PC-9 (cell line): ENCODE measurements at regions not wholly inside any gene's neighbourhood (a gene's known extent, or its start where the extent isn't known, plus 50 kb on each side); places are given as distances from the start of the nearest gene placed in this dataset.

Source experiments
- BruUV-seq: library from RNA; stranded (reverse); fragments of 400-500 nt; replicated peaks from 2 replicates; lab custom pipeline; 2021; lab: Mats Ljungman, UMichigan
- CTCF ChIA-PET: fragments of 300-600 bp; sonication (Branson Sonifier 250); formaldehyde crosslinking; loops from one replicate; lab custom pipeline; 2022; ENCODE audit warnings: antibody characterized with exemption; lab: Charles Lee
- POLR2A ChIA-PET: fragments of 300-600 bp; sonication (Branson Sonifier 250); formaldehyde crosslinking; loops from one replicate; lab custom pipeline; 2022; ENCODE audit warnings: antibody characterized with exemption; ENCODE audit not compliant: unreplicated experiment; lab: Charles Lee
- DNase-seq, 2 experiments: peaks; one replicate each; pipeline versions ENCODE4 v3.0.0 to v3.0.0-alpha.2; 2015 to 2022; ENCODE audit warnings: mixed read lengths in 1 of 2
- H2AFZ ChIP-seq: fragments of 200-600 bp; sonication (generic); 2 replicates; pipeline ENCODE4 v1.8.1; 2017; ENCODE audit warnings: antibody characterized with exemption
- H3F3A ChIP-seq: fragments of 200-600 bp; sonication (generic); 2 replicates; pipeline ENCODE4 v1.8.1; 2017; ENCODE audit warnings: antibody characterized with exemption, mild to moderate bottlenecking, low read depth; ENCODE audit not compliant: insufficient read depth
- H3K27ac ChIP-seq: fragments of 200-600 bp; sonication (generic); 2 replicates; pipeline ENCODE4 v1.6.1; 2016; ENCODE audit warnings: mixed run types
- H3K27me3 ChIP-seq: fragments of 200-600 bp; sonication (generic); 2 replicates; pipeline ENCODE4 v1.6.1; 2016; ENCODE audit warnings: low read depth, mixed run types; ENCODE audit not compliant: insufficient read depth
- H3K36me3 ChIP-seq: fragments of 200-600 bp; sonication (generic); 2 replicates; pipeline ENCODE4 v1.6.1; 2016; ENCODE audit warnings: low read depth, mixed run types
- H3K4me1 ChIP-seq: fragments of 200-600 bp; sonication (generic); replicated peaks from 2 replicates; pipeline ENCODE4 v1.6.1; 2016; ENCODE audit warnings: mixed run types; ENCODE audit not compliant: insufficient read depth
- H3K4me2 ChIP-seq: fragments of 200-600 bp; sonication (generic); 2 replicates; pipeline ENCODE4 v1.6.1; 2017; ENCODE audit warnings: mixed run types
- H3K4me3 ChIP-seq: fragments of 200-600 bp; sonication (generic); 2 replicates; pipeline ENCODE4 v1.6.1; 2016; ENCODE audit warnings: mixed run types
- H3K79me2 ChIP-seq: fragments of 200-600 bp; sonication (generic); 2 replicates; pipeline ENCODE4 v1.6.1; 2017; ENCODE audit warnings: low read depth, mixed run types
- H3K9me2 ChIP-seq: fragments of 200-600 bp; sonication (generic); 2 replicates; pipeline ENCODE4 v1.8.1; 2017; ENCODE audit warnings: mild to moderate bottlenecking; ENCODE audit not compliant: insufficient read depth
- H3K9me3 ChIP-seq: fragments of 200-600 bp; sonication (generic); 2 replicates; pipeline ENCODE4 v1.8.1; 2016; ENCODE audit warnings: low read depth; ENCODE audit not compliant: insufficient read depth
- H4K20me1 ChIP-seq: fragments of 200-600 bp; sonication (generic); 2 replicates; pipeline ENCODE4 v1.8.1; 2017; ENCODE audit not compliant: insufficient read depth
- CTCF ChIP-seq: fragments of 200-600 bp; sonication (generic); conservative IDR thresholded peaks from 2 replicates; pipeline ENCODE4 v1.6.1; 2017; ENCODE audit warnings: mixed run types, antibody characterized with exemption, mild to moderate bottlenecking, moderate library complexity
- EZH2 ChIP-seq: fragments of 200-600 bp; sonication (generic); IDR thresholded peaks from 2 replicates; pipeline ENCODE4 v1.8.0; 2017; ENCODE audit warnings: antibody characterized with exemption, low read depth
- intact Hi-C: fragments of 100-400 bp; cut with micrococcal nuclease; formaldehyde crosslinking; loops from one replicate; pipeline ENCODE4 v1.10.0; 2022; ENCODE audit not compliant: unreplicated experiment

GRCh38 chr14:94962166-94962575, 192.3 kb upstream of the GSC start:
- no peak overlapping the region for H3K27ac ChIP-seq
- ChIA-PET POLR2A (no interaction called here), CTCF (no interaction called here)
- no peaks in the 10 kb centered on the region for H3K9me2 ChIP-seq
- TF ChIP-seq CTCF (no peak), EZH2 (no peak)
- no peak overlapping the region for H3K4me3 ChIP-seq
- H3K79me2 ChIP-seq, result no peaks in the 10 kb centered on the region
- DNase-seq, result no peak
- H3K27me3 ChIP-seq, result peaks cover 66% of the 10 kb centered on the region
- H3K4me1 ChIP-seq, result no peaks in the 10 kb centered on the region
- no peaks in the 10 kb centered on the region for H4K20me1 ChIP-seq
- H3K9me3 ChIP-seq, result no peaks in the 10 kb centered on the region
- H3K4me2 ChIP-seq, result no peak overlapping the region
- H3F3A ChIP-seq, result no peaks in the 10 kb centered on the region
- H3K36me3 ChIP-seq, result no peaks in the 10 kb centered on the region
- intact Hi-C loops, result no loop called here
- no TSS peak for BruUV-seq
- H2AFZ ChIP-seq, result no peak overlapping the region

- Histone ChIP-seq H3K9me2 (no peaks in the 10 kb centered on the region), H3K79me2 (no peaks in the 10 kb centered on the region), H3F3A (no peaks in the 10 kb centered on the region), H3K4me2 (no peak overlapping the region), H3K9me3 (no peaks in the 10 kb centered on the region), H3K4me1 (no peaks in the 10 kb centered on the region), H3K4me3 (no peak overlapping the region), H3K36me3 (no peaks in the 10 kb centered on the region), H3K27me3 (peaks cover 71% of the 10 kb centered on the region), H3K27ac (no peak overlapping the region), H4K20me1 (no peaks in the 10 kb centered on the region), H2AFZ (no peak overlapping the region)
- POLR2A ChIA-PET, result no interaction called here
- BruUV-seq, result no TSS peak
- CTCF ChIA-PET, result no interaction called here
- intact Hi-C loops, result no loop called here
- no peak for TF ChIP-seq CTCF
- TF ChIP-seq EZH2, result no peak
- DNase-seq, result no peak
These were observed 191.7 kb upstream of the GSC start for GRCh38 chr14:94961386-94962165.

GRCh38 chr14:94960285-94961001, 190.5 kb upstream of the GSC start:
- H3K36me3 ChIP-seq, result no peaks in the 10 kb centered on the region
- TF ChIP-seq EZH2, result no peak
- TF ChIP-seq CTCF, result no peak
- H2AFZ ChIP-seq, result no peak overlapping the region
- BruUV-seq, result no TSS peak
- no peaks in the 10 kb centered on the region for H4K20me1 ChIP-seq
- no peaks in the 10 kb centered on the region for H3K9me2 ChIP-seq
- H3K4me2 ChIP-seq, result no peak overlapping the region
- H3K4me3 ChIP-seq, result no peak overlapping the region
- H3K9me3 ChIP-seq, result no peaks in the 10 kb centered on the region
- ChIA-PET POLR2A (no interaction called here), CTCF (no interaction called here)
- H3K27ac ChIP-seq, result no peak overlapping the region
- H3K4me1 ChIP-seq, result no peaks in the 10 kb centered on the region
- no peaks in the 10 kb centered on the region for H3K79me2 ChIP-seq
- H3F3A ChIP-seq, result no peaks in the 10 kb centered on the region
- peaks cover 63% of the 10 kb centered on the region for H3K27me3 ChIP-seq
- no peak for DNase-seq
- intact Hi-C loops, result no loop called here
